EH (cell line): ENCODE measurements at regions not wholly inside any gene's neighbourhood (a gene's known extent, or its start where the extent isn't known, plus 50 kb on each side); places are given as distances from the start of the nearest gene placed in this dataset.

Experiments
- DNase-seq: peaks from one replicate; pipeline ENCODE4 v3.0.0-alpha.2; 2015; ENCODE audit warnings: low read depth

DNA sequence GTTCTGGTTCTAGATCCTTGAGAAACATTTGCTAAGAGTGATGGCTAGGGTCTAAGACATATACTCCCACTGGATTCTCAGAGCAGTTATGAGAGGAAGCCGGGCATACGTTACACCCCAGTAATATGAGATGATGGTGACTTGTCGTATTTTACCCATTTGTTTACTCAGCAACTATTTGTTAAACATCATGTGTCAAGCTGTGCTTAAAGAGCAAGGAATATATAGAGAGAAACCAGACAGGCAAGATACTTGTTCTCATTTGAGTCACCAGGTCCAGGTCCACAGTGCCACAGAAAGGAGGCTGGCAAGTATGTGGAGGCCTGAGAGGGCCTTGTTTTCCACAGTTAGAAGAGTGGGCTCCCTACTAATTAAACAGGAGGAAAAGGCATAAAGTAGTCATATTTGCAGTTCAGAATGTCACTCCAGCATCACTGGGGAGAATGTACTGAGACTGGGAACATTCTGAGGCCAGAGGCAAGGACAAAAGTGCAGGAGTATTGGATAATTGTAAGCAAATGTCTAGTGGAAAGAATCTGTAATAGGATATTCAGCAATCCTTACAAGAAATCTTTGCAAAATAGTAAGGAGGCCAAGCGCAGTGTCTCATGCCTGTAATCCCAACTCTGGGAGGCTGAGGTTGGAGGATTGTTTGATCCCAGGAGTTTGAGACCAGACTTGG is 142.2 kb downstream of the IRS2 start:
- no peak for DNase-seq

DNA sequence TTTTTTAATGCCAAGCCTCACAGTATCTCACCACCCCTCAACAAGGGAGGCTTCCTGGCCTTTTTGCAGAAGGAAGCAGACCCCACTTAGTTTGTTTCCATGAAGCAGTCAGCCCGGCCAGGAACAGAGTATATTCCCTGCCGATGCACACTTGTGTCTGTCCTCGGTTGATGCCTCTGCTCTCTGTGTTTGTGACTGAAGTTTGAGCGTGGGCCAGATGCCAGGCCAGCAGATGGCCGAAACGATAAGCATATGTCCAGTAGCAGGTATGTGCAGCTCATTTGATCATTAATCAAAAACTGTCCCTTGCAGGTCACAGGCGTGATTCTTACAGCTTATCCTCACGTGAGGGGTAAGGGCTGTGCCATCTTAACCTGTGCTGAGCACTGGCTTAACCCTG is 144.0 kb downstream of the IRS2 start:
- no peak for DNase-seq

DNA sequence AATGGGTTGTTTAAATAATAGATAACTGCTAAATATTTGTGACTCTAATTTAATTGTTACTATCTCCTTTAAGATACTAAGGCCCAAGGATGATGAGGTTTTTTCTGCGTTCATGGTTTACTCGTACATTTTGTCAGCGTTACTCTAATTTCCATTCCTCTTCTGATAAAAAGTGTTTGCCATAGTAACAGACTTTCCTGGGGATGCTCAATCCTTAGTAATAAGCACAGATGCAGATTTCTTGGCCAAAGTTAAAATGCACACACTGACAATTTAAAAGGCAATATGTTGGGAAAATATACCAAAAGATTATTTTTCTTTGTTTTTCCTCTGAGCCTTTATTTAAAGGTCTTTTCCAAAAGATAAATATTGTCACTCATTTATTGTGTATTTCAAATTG is 149.6 kb downstream of the IRS2 start:
- DNase-seq: no peak

DNA sequence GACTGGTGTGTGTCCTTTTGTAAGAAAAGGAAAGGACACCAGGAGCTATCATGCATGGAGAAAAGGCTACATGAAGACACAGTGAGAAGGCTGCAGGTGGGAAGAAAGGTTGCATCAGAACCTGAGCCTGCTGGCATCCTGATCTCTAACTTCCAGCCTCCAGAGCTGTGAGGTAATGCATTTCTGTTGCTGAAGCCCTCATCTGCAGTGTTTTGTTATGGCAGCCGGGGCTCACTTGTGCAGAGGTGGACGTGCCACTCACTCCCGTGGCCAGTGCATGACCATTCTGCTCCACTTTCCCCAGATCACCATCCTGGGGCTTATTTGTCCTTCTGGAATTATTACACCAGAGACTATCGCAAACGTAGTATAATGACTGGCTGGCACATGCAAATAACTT is 155.3 kb downstream of the IRS2 start:
- DNase-seq: no peak

DNA sequence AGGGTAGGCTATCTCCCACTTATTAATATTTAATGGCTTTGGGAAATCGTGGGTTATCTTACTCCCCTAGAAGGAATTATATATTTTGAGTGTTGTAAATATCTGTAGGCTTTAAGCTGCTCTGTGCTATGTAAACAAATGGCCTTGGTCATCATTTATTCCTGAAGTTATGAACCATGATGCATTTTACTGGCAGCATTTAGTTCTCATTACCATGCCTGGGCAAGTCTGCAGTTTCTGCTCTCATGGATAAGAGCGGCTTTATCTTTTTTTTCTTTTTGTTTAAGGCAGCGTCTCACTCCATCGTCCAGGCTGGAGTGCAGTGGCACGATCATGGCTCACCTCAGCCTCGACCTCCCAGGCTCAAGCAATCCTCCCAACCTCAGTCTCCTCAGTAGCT is 156.1 kb downstream of the IRS2 start:
- no peak for DNase-seq

DNA sequence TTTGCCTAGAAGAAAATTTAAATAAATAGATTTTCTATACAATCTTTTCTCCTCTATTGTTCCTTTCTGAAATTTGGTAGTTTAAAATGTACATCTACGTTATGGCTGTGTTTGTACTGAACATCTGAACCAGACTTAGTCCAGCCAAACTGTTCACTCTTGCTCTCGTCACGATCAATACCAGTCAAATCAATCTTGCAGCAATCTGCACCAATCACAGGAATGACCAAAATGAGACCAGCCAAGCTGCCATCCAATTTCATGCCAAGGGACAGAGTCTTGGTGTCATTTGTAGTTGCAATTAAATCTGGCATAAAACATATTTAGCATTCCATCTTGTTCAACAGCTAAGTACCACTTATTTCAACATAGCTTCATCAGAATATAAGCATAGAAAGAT is 156.6 kb downstream of the IRS2 start:
- no peak for DNase-seq

DNA sequence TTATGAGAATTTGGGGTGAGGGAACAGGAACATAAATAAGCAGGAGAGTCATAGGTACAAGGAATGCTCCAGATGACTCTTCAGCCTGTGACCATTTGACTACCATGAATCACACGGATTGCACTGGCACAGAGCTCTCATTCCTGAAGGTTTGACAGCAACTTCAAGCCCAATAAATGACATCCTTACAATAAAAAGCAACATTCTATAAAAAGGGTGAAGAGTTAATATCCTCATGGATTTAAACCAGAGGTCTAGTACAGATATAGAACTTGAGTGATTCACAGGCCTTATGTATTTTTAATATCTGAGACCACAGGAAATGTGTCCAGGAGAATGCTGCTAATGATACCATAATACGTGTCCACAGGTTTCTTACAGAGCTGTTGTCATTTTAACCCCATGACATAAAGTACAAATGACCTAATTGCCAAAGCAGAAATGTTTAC is 158.1 kb downstream of the IRS2 start:
- peak; percentile 85 for DNase-seq

DNA sequence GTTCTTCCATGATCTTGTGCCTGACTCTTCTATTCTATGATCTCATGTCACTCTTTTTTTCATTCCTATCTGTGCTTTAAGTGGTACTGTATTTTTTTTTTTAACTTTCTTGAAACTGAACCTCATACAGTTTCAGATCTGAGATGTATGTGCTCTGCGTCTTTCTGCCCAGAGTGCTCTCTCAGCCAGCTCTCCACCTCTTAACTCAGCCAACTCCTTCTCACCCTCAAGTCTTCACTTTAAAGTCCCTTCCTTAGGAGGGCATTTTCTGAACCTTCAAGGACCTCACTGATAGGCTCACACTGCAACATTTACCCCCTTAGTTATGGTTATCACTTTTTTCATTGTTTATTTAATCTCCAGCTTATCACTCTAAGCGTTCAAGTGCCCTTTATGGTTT is 158.7 kb downstream of the IRS2 start:
- no peak for DNase-seq

DNA sequence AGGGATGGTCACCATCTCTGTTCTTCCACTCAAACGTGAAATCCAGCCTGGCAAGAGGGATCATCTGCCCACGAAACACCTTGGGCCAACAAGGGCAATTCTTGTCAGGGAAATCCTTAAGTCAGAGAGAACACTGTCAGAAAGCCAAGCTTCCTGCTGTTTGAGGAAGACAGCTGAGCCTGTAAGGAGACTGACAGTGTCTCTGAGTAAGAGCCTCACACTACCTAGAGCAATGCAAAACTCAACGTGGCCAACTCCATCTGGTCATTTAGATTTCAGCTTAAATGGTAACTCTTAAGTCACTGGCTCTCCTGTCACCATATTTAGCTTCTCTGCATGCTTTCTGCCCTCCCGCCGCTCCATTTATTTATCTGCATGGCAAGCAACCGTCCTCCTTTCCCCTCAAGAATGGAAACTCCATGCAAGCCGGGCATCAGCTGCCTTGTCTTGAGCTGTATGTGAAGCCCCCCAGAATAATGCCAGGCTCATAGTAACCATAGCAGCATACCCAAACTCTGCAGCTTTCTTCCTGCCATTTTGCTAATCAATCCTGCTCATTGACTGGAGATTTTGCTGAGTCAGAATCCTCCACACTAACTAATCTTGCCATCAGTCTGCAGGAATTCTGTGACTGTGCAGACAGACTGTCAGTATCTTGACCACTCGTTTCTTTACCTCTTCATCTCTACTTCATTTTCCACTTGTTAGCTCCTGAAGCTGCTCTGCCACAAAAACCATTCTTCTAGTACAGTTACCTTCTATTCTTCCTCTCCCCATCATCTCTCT is 159.8 kb downstream of the IRS2 start:
- no peak for DNase-seq

DNA sequence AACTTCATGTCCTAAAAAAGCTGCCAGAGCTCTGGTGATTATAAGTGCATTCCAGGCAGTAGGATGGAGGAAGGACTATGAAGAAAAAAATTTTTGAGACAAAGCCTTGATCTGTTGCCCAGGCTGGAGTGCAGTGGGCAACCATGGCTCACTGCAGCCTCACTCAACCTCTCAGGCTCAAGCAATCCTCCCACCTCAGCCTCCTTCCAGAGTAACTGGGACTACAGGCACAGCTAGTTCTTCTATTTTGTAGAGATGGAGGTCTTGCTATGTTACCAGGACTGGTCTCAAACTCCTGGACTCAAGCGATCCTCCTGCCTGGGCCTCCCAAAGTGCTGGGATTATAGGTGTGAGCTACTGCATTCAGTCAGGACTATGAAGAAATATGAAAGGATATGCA is 161.2 kb downstream of the IRS2 start:
- DNase-seq: no peak

DNA sequence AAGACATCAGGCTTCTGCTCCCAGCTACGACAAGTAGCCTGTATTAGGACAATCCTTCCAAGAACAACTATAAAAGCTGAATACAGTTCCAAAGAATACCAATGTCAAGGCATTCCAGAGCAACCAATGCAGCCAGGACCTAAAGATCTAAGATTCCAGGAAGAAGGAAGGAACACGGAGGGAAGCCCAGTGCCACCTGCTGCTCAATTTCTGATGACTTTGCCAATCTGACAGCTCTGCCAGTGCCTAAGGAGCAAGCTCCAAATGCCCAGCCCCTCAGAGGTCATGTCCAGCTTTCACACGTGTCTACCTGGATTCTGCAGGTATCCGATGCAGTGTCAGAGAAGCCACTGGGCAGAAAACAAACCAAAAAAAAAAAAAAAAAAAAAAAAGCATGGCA is 164.4 kb downstream of the IRS2 start:
- no peak for DNase-seq

DNA sequence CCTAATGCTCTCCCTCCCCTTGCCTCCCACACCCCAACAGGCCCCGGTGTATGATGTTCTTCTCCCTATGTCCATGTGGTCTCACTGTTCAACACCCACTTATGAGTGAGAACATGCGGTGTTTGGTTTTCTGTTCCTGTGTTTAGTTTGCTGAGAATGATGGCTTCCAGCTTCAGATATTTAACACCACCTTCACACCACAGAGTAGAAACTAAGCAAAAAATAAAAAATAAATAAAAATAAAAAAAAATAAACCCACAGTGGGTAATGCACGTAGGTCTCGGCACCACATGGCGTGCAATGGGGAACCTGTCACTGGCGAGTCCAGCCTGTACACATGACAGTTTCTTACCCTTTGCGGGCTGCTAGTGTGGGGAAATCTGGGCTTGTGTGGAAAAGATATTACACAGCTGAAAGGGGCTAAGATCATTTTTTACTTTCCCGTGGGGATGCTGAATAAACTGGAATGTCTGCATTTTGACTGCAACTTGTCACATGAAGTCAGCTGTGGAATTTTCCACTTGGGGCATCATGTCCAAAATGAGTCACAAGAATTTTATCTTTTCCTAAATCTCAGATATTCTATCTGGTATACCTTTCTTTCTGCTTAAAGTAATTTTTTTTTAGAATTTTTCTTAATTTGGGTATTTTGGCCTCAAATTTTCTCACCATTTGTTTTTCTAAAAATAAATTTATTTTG is 170.5 kb downstream of the IRS2 start:
- DNase-seq: peak; percentile 11

DNA sequence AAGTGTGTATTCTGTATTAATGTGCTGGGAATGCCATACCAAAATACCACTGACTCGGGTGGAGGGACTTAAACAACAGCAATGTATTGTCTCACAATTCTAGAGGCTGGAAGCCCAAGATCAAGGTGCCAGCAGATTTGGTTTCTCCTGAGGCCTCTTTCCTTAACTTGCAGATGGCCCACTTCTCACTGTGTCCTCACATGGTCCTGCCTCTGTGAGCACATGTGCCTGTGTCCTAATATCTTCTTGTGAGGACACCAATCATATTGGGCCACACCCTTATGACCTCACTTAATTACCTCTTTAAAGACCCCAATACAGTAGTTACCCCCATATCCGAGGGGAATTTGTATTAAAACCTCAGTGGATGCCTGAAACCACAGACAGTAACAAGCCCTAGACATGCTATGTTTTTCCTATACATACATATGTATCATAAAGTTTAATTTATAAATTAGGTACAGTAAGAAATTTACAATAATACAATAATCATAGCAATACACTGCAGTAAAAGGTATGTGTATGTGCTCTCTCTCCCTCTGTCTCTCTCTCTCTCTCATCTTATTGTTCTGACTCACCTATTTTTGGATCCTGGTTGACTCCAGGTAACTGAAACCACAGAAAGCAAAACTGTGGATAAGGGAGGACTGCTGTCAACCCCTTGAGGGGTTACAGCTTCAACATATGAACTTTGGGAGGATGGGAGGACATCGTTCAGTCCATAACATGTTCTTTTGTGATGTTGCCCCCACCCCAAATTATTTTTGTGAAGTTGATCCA is 174.3 kb downstream of the IRS2 start:
- no peak for DNase-seq

DNA sequence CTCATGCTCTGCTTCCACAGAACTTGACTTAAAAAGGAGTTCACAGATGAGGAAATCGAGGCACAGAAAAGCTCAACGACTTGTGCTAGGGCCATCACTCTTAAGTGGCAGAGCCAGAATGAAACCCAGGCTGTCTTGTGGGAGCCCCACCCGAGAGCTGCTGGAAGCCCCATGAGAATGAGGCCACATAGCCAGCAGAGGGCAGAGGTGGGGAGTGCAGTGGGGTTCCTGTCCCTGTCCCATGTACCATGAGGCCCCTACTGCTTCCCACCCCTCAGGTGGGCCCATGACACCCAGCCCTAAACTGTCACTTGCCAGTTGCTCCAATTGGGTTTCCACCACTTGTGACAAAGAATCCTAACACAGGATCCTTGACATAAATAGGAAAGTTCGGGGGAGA is 175.9 kb downstream of the IRS2 start:
- DNase-seq: peak; percentile 18

DNA sequence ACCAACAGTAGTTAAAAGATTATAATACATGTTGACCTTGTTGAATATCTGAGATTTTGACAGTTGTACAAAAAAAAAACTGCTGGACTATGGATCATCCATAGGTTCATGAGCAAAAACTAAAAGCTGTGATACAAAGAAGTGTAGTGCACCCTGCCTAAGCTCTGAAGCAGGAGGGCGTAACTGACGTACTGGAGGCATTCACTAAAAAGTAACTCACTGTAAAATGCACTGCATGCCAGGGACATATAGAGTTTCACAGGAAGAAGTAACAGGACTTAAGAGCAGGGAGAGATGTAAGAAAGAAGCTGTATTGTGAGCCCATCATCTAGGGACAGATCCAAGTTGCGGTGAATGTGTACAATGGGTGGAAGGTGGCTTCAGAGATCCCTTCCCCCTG is 177.9 kb downstream of the IRS2 start:
- DNase-seq: no peak

DNA sequence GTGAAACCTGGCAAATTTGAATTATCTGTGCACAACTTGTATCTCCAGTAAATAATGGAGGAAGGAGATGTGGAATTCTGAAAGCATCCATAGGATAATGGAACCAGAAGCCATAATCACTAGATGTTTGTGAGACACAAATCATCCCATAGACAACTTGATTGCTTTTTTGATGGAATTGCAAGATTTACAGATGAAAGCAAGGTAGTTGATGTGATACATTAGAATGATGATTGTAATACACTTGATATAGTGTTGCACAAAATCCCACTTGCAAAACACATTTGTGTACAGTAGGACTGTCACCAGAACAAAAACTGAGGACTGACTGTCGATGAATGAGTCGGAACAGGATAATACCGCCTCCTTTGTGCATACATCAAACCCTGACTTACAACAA is 178.3 kb downstream of the IRS2 start:
- no peak for DNase-seq

DNA sequence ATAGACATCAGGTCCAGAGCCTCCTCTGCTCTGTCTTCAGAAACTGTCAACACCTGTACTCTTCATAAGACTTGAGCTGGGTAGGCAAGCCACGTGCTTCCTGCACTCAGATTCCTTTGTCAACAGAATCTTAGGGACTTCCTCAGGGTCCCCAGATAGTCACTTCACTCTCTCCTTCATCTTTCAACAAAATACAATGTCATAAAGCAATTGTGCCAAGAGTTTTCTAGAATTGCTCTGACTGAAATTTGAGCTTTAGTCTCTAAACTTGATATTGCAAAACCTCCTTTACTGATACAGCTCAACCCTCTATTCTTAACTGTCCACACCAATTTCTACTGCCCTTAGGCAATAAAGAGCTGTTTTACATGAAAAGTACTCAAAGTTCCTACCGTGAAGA is 179.9 kb downstream of the IRS2 start:
- DNase-seq: no peak

DNA sequence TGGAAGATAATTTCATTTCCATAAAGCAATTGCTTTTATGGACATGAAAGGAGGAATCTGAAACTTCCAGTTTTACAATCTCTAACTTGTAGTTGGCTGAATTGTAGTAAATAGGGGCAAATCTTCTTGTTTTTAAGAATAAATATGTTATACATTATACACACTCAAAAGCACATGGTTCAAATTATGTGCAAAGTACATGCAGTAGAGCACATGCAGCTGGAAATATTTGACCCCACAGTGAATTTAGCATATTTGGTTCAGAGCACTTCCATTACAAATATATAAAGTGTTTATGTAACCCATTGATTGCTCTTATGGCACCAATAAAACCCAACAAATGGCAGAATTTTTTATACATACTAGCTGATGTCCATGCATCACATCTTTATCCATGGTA is 180.5 kb downstream of the IRS2 start:
- DNase-seq: no peak

DNA sequence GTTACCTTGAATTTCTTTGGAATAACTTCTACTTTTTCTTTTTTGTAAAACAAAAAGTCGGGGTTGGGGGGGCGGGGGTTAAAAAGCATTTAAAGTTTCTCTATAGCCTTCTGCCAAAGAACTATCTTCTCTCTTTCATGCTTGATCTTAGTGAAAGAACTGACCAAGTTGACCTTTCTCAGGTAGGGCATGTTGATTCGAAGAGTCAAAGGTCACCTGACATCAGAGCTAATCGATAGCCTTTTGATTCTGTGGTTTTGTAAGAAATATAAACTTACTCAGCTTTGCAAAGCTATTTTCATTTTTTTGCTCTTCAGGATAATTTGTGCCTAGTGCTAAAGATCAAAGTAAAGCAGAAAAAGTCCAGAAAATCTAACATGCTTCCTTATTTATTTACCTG is 181.5 kb downstream of the IRS2 start:
- DNase-seq: no peak

DNA sequence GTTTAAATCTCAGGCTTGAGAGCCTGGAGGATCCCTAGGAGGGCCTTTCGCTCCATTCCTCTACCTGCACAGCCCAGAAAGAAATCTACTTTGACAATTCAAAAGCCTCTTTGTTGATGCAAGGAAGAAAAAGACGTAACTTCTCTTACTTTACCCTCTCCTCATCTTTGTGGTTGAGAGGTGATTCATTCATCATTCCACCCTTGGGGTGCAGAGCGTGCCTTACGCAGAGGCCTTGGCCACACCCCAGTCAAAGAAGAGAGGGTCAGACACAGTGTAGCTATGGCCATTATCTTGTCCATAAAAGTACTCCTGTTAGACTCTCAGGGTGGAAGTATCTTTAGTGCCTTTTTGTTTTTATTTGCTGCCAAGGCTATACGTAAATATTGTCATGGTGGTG is 184.0 kb downstream of the IRS2 start:
- DNase-seq: no peak

DNA sequence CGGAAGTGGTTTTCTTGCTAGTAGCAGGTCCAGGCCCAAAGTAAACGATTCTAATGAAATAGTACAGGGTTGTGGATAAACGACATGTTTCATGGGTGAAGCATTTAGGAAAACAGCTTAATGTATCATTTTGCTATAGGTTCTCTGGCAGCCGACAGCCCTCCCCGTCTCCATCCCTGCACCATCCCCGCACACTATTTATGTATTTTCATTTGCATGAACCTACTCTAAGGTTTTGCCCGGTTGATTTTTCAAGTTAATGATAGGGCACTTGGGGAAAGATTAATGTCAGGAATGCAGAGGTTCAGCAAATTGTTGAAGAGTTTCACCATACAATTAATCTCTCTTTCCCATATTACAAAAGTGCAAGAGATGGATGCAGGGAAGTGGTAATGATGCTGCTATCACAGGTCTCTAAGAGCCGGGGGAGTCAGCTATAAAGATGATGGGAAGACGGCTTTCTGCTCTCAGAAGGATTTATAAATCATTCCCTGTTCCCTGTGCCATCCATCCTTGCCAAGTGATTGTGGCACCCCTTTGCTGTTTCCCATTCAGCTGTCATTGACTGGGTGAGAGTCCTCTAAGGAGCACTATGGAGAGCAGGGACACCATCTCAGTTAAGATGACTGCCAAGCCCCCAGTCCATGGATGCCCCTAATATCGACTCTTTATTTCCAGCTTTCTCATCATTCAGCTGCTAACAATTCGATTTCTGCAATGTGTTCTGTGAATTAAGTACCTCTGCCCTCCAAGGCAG is 186.3 kb downstream of the IRS2 start:
- peak; percentile 10 for DNase-seq

DNA sequence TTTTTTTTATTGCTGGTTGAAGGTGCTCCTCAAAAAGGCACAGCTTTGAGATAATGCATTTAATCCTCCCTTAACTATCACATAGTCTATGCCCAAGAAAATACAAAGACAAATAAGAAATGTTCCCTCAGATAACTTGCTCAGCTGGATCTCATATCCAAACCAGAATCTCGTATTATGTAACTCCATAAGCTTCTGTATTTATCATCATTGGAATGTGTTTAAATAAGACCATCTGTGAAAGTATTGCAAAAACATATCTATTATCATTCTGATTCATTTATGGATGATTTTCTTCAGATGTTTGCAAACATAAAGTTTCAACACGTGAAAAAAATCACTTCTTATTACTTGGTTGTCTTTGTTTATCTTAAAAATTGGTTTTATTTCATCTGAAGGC is 190.9 kb downstream of the IRS2 start:
- DNase-seq: peak; percentile 2
